IPS-20b (cell line): ENCODE measurements at regions not wholly inside any gene's neighbourhood (a gene's known extent, or its start where the extent isn't known, plus 50 kb on each side); places are given as distances from the start of the nearest gene placed in this dataset.
"Not testable (repeated sequence)": the region's sequence is repeated elsewhere in the genome, so short reads cannot be mapped to it uniquely, and the experiment has no call there.

Source experiments
- H3K27ac ChIP-seq: one replicate; pipeline ENCODE4 v1.5.1; 2013; ENCODE audit warnings: low read length
- H3K27me3 ChIP-seq: 2 replicates; pipeline ENCODE4 v1.6.1; 2013; ENCODE audit warnings: mild to moderate bottlenecking, low read length, inconsistent platforms; ENCODE audit not compliant: insufficient read depth
- H3K36me3 ChIP-seq: 2 replicates; pipeline ENCODE4 v1.6.1; 2013; ENCODE audit warnings: low read depth, mild to moderate bottlenecking, inconsistent platforms, low read length, moderate library complexity; ENCODE audit not compliant: insufficient read depth
- H3K4me1 ChIP-seq: 2 replicates; pipeline ENCODE4 v1.6.1; 2013; ENCODE audit warnings: mild to moderate bottlenecking, control low read depth, inconsistent platforms, low read length, moderate library complexity; ENCODE audit not compliant: insufficient read depth
- H3K4me3 ChIP-seq: 2 replicates; pipeline ENCODE4 v1.5.1; 2013; ENCODE audit warnings: mild to moderate bottlenecking, low read length, inconsistent platforms
- H3K9ac ChIP-seq: 2 replicates; pipeline ENCODE4 v1.6.1; 2013; ENCODE audit warnings: low read depth, mild to moderate bottlenecking, inconsistent platforms, low read length, moderate library complexity
- H3K9me3 ChIP-seq: 2 replicates; pipeline ENCODE4 v1.6.1; 2013; ENCODE audit warnings: mild to moderate bottlenecking, low read depth, low read length, inconsistent platforms; ENCODE audit not compliant: insufficient read depth

DNA sequence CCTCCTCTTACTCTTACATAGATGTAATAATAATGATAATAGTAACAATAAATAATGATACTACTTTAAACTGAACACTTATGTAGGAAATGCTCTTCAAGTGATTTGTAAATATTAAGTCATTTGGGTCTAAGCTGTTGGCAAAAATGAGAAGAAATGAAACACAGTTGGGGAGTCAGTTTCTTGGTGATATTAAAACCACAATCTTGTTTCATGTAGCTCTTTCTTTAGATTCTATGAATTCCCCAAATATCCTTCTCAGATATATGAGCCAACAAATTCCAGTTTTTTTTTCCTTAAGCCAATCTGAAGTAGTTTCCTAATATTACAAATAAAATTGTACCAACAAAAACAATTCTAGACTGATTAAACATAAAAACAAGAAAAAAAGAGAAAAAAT is 1115.6 kb upstream of the CNTN5 start:
- Histone ChIP-seq H3K36me3 (no peaks in the 10 kb centered on the region), H3K4me3 (no peak overlapping the region), H3K4me1 (no peaks in the 10 kb centered on the region), H3K9ac (no peak overlapping the region), H3K27me3 (no peaks in the 10 kb centered on the region), H3K9me3 (no peaks in the 10 kb centered on the region), H3K27ac (no peak overlapping the region)

DNA sequence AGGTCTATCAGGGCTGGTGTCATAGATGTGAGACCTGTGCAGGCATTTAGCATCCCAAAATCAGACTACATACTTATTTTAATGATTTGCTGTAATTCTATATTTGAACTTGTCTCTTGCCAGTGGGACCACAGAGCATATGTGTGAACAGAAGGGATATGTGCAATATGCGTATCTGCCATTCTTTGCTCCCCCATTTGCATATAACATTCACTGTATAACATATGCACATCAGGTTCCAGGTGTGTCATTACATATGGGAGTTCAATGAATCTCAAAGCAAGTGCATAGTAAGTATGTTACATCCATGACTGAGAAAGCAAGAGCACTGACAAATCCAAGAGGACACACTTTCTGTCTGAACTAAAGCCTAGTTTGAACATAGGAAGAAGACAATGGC is 1115.1 kb upstream of the CNTN5 start:
- Histone ChIP-seq H3K4me1 (no peaks in the 10 kb centered on the region), H3K9ac (no peak overlapping the region), H3K9me3 (no peaks in the 10 kb centered on the region), H3K36me3 (no peaks in the 10 kb centered on the region), H3K27me3 (no peaks in the 10 kb centered on the region), H3K4me3 (no peak overlapping the region), H3K27ac (no peak overlapping the region)

DNA sequence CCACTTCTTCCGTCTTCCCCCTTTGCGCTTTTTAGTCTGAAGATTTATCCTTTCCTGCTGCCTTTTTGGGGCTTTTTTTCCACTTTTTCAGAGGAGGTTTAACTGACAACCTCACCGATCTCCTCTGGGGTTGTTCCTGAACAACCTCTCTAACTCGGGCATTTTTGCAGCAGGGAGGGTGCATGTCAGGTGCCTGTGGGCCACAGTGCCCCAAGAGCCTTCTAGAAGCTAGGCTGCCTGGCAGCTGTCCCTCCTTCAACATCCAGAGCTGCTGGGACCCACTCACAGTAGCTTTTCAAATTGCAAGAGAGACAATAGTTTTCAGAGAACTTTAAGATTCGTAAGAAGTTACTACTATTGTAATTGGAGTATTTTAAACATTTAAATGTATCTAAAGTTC is 1112.4 kb upstream of the CNTN5 start:
- no peak overlapping the region for H3K27ac ChIP-seq
- no peaks in the 10 kb centered on the region for H3K9me3 ChIP-seq
- H3K4me3 ChIP-seq = no peak overlapping the region
- no peaks in the 10 kb centered on the region for H3K27me3 ChIP-seq
- H3K4me1 ChIP-seq = no peaks in the 10 kb centered on the region
- H3K9ac ChIP-seq = no peak overlapping the region
- no peaks in the 10 kb centered on the region for H3K36me3 ChIP-seq

DNA sequence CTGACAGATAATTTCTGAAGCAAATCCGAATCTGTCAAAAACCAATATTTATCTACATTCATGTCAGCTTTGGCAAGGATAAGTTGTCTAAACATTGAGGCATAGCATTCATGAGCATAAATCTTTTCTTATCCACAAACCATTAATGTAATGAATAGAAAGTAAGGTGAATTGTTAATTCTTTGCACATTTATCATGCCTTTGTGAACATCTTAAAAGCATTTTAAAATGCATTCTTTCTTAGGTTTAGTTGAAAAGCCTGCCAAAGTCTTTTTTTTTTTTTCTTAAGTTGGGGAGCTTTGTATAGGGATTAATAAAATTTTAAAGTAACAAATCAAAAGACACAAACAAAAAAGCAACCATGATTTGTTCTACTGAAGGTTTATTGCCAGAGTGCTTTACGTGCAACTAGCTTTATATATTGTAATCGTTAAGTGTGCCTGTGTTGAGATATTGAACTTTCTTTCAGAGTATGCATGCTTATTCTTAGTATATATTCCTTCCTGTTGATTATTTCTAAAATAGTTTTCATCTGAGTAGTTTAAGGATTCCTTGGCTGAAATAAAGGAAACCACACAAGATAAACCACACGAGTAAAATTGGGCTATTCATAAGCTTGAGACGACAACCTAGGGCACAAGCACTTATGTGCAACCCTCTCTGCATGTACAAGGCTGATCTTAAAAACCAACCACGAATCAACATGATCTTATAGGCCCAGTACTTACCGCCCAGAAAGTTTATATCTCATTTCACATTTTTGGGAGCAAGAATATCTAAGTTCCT is 1110.9 kb upstream of the CNTN5 start:
- Histone ChIP-seq H3K36me3 (no peaks in the 10 kb centered on the region), H3K27me3 (no peaks in the 10 kb centered on the region), H3K4me3 (no peak overlapping the region), H3K4me1 (no peaks in the 10 kb centered on the region), H3K27ac (no peak overlapping the region), H3K9ac (no peak overlapping the region), H3K9me3 (no peaks in the 10 kb centered on the region)

DNA sequence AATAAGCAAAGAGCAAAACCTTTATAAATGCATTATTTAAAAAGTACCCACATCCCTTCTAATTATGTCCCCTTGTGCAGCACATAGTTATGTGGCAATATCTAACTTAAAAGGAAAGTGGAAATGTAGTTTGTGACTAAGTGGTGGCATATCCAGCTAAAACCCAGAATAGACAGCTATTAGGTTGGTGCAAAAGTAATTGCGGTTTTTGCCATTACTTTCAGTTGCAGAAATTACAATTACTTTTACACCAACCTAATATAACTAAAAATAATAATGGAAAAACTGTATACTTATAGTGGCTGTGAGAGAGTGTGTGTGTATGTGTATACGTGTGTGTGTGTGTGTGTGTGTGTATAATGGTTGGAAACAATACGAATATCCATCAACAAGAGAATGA is 1108.1 kb upstream of the CNTN5 start:
- Histone ChIP-seq H3K27ac (no peak overlapping the region), H3K9ac (no peak overlapping the region), H3K9me3 (no peaks in the 10 kb centered on the region)

DNA sequence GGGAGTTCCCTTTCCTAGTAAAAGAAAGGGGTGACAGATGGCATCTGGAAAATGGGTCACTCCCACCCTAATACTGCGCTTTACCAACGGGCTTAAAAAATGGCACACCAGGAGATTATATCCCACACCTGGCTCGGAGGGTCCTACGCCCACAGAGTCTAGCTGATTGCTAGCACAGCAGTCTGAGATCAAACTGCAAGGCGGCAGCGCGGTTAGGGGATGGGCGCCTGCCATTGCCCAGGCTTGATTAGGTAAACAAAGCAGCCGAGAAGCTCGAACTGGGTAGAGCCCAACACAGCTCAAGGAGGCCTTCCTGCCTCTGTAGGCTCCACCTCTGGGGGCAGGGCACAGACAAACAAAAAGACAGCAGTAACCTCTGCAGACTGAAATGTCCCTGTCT is 1097.8 kb upstream of the CNTN5 start:
- not testable (repeated sequence) for H3K4me1 ChIP-seq, H3K27me3 ChIP-seq, H3K27ac ChIP-seq, H3K36me3 ChIP-seq, H3K9me3 ChIP-seq, H3K4me3 ChIP-seq, H3K9ac ChIP-seq

More for the DNA sequence above, 1108.1 kb upstream of the CNTN5 start:
- no peak overlapping the region for H3K4me3 ChIP-seq
- no peaks in the 10 kb centered on the region for H3K4me1 ChIP-seq
- H3K36me3 ChIP-seq = no peaks in the 10 kb centered on the region
- no peaks in the 10 kb centered on the region for H3K27me3 ChIP-seq

DNA sequence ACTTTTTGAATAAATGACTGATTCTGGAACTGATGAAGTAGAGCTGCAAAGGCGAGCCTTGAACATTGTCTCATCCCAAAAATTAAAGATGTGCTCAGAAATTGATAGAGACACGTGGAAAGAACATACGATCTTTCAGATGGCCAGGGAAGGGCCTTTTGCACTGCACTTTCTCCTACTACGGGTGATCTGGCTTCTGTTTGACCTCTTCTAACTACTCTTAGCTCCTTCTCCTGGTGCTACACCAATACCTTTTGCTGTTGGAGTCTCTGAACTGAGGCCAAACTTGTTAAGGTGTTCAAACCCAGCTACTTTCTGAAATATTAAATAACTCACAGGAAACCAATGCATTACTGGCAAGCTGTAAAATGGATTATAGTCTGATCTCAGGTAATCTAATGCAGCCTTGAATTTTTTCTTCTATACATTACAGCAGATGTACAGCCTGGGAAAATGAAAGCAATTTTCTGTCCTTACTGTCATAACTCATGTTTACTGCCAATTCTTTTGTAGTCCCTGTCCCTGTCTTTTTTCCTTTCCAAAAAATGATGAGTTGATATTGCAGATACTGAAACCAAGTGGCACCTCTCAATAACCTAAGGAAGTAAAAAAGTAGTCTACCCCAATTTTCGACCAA is 1086.1 kb upstream of the CNTN5 start:
- Histone ChIP-seq H3K27me3 (no peaks in the 10 kb centered on the region), H3K36me3 (no peaks in the 10 kb centered on the region), H3K4me3 (no peak overlapping the region), H3K9me3 (no peaks in the 10 kb centered on the region), H3K27ac (no peak overlapping the region), H3K9ac (no peak overlapping the region), H3K4me1 (peaks cover 8% of the 10 kb centered on the region; the same call in 1 of the 2 replicates)

DNA sequence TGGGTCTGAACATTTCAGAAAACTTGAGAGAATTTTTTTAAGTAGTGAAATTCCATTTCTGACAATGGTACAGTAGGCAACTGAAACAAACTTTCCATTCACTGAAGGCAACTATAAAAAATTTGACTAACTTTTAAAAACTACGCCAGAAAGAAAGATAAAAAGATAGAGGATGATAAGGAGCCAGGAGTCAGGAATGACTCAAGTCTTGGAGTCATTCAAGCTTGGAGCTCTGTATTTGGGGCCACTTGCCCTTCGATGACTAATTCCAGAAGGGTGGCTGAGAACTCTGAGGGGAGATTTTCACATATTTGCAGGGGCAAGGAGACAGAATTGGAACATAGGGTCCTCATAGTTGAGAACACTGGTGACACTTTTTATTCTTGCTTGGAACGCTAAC is 1083.2 kb upstream of the CNTN5 start:
- no peak overlapping the region for H3K9ac ChIP-seq
- H3K9me3 ChIP-seq = no peaks in the 10 kb centered on the region
- H3K4me3 ChIP-seq = no peak overlapping the region
- no peak overlapping the region for H3K27ac ChIP-seq
- no peaks in the 10 kb centered on the region for H3K27me3 ChIP-seq
- H3K4me1 ChIP-seq = peaks cover 13% of the 10 kb centered on the region; the same call in 1 of the 2 replicates
- no peaks in the 10 kb centered on the region for H3K36me3 ChIP-seq

DNA sequence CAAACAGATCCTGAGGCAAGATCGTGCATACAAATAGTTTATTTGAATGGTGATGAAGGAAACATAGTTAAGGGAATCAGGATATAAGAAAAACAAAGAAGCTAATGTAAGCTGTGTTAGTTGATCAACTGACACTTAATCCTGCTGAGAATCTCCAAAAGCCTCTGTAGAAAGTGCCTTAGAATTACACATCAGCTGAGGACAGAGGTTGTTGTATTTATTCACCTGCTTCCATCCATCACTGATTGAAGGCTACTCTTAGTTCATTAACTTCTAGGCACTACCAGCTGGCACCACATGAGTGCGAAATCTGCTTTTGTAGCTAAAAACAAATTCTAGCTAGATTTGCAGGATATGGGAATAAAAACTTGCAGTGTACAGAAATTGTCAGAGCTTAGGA is 1082.0 kb upstream of the CNTN5 start:
- Histone ChIP-seq H3K36me3 (no peaks in the 10 kb centered on the region), H3K27me3 (no peaks in the 10 kb centered on the region), H3K9ac (no peak overlapping the region), H3K9me3 (no peaks in the 10 kb centered on the region), H3K27ac (no peak overlapping the region), H3K4me1 (peaks cover 13% of the 10 kb centered on the region; the same call in 1 of the 2 replicates), H3K4me3 (no peak overlapping the region; the same call in 1 of the 2 replicates)

DNA sequence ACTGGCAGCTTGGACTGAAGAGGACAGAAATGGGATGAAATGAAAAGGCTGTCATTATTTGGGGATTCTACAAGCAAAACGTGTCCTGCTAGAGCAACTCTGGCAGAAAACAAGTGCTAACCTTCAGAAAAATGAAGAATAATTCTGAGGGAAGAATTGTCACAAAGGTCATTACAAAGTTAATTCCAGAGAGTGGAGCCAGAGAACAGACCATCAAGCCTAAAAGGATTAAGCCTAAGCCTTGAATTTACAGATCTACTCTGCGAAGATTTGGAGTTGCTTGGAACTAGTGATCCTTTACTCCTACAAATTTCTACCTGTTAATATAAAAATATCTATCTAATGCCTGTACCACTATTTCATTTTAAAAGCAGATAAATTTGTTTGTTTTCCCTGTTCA is 1077.3 kb upstream of the CNTN5 start:
- no peaks in the 10 kb centered on the region for H3K36me3 ChIP-seq
- H3K9ac ChIP-seq = no peak overlapping the region
- no peaks in the 10 kb centered on the region for H3K9me3 ChIP-seq
- H3K4me1 ChIP-seq = peaks cover 10% of the 10 kb centered on the region; the same call in 1 of the 2 replicates
- no peak overlapping the region for H3K27ac ChIP-seq
- H3K27me3 ChIP-seq = no peaks in the 10 kb centered on the region
- no peak overlapping the region for H3K4me3 ChIP-seq

DNA sequence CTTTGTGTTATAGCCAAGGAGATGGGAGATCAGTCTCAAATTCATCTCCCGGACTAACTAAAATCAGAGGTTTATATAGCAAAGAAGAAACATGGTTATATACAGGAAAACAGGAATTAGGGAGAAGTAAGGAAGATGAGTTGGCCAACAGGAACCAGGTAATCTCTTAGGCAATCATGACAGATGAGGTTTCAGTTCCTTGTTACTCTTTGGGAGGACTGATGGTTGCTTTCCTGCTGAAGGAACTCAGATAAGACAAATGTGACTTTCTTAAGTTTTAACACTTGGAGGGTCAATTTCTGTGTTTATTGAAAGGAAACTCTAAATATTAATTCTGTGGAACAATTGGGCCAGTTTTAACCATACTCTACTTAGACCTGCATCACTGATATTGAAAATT is 1072.0 kb upstream of the CNTN5 start:
- Histone ChIP-seq H3K9ac (no peak overlapping the region), H3K27me3 (no peaks in the 10 kb centered on the region), H3K9me3 (no peaks in the 10 kb centered on the region), H3K27ac (no peak overlapping the region), H3K4me3 (no peak overlapping the region), H3K4me1 (no peaks in the 10 kb centered on the region), H3K36me3 (no peaks in the 10 kb centered on the region)

DNA sequence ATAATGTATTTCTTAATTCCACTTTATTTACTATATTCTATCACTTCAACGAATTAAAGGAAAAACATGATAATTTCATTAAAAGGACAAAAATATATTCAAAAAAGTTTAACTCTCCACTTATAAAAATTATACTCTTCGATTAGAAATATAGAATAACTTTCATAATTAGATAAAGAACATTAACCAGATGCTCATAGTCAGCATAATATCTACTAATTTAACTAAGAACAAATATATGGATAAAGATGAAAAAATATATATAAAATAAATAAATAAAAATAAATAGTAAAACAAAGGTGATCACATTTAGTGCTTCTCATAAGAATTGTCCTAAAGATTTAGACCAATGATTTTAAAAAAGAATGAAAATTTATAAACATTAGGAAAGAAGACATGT is 1065.2 kb upstream of the CNTN5 start:
- Histone ChIP-seq H3K4me3 (no peak overlapping the region), H3K9me3 (no peaks in the 10 kb centered on the region), H3K36me3 (no peaks in the 10 kb centered on the region), H3K27me3 (no peaks in the 10 kb centered on the region), H3K27ac (no peak overlapping the region), H3K4me1 (no peaks in the 10 kb centered on the region), H3K9ac (no peak overlapping the region)
